Activated CD8-positive, alpha-beta memory T cell treated with anti-CD3 and anti-CD28 coated beads, Interleukin-2, amount 10 ng/mL, durations not matched to agents 7 days and 5 days (primary cell): ENCODE measurements at regions not wholly inside any gene's neighbourhood (a gene's known extent, or its start where the extent isn't known, plus 50 kb on each side); places are given as distances from the start of the nearest gene placed in this dataset.
"Not testable (repeated sequence)": the region's sequence is repeated elsewhere in the genome, so short reads cannot be mapped to it uniquely, and the experiment has no call there.

Experiments used
- ATAC-seq: fragments of 150-1000 bp; cut with Tn5 transposase; one replicate; pipeline ENCODE4 v1.10.0; 2021; ENCODE audit warnings: moderate library complexity
- CTCF ChIA-PET: fragments of 350-600 bp; sonication (Branson Sonifier 250); formaldehyde crosslinking; loops from one replicate; lab custom pipeline; 2021; ENCODE audit warnings: antibody characterized with exemption; lab: Charles Lee
- DNase-seq: peaks from one replicate; pipeline ENCODE4 v3.0.0-alpha.2; 2020
- H3K27ac Mint-ChIP-seq: one replicate; pipeline ENCODE4 v1.8.0; 2021; ENCODE audit warnings: mild to moderate bottlenecking, mixed read lengths
- H3K27me3 Mint-ChIP-seq: one replicate; pipeline ENCODE4 v1.8.0; 2021; ENCODE audit warnings: mixed read lengths
- H3K36me3 Mint-ChIP-seq: one replicate; pipeline ENCODE4 v1.8.0; 2021; ENCODE audit warnings: mild to moderate bottlenecking, mixed read lengths
- H3K4me1 Mint-ChIP-seq: one replicate; pipeline ENCODE4 v1.8.0; 2021; ENCODE audit warnings: mixed read lengths
- H3K4me3 Mint-ChIP-seq: one replicate; pipeline ENCODE4 v1.8.0; 2021; ENCODE audit warnings: mild to moderate bottlenecking, moderate library complexity, mixed read lengths
- H3K9me3 Mint-ChIP-seq: one replicate; pipeline ENCODE4 v1.8.0; 2022; ENCODE audit warnings: low read depth, mixed read lengths

DNA sequence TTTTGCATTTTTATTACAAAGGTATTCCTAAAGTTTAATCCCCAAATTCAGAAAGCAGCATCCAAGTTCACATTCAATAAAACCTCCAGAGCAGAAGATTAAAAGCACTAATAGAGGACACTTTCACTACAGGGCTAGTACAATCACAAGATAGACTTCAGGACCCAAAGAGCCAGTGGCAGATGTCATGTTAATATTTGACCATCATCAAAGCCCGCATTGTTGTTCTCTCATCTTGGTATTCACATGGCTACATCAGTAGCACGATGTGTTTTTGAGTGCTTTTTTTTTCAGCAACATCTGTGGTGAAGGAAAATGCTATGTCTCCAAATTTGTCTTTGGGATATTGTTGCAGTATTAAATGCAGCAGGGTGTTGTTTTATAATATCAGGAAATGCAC lies 134.3 kb downstream of the ARL4A start:
- H3K36me3 Mint-ChIP-seq = no peaks in the 10 kb centered on the region
- no peak for DNase-seq
- H3K4me1 Mint-ChIP-seq = no peaks in the 10 kb centered on the region
- ATAC-seq = no peak
- CTCF ChIA-PET = no interaction called here
- H3K27me3 Mint-ChIP-seq = peaks cover 7% of the 10 kb centered on the region
- H3K27ac Mint-ChIP-seq = no peak overlapping the region
- no peaks in the 10 kb centered on the region for H3K9me3 Mint-ChIP-seq
- H3K4me3 Mint-ChIP-seq = no peak overlapping the region

DNA sequence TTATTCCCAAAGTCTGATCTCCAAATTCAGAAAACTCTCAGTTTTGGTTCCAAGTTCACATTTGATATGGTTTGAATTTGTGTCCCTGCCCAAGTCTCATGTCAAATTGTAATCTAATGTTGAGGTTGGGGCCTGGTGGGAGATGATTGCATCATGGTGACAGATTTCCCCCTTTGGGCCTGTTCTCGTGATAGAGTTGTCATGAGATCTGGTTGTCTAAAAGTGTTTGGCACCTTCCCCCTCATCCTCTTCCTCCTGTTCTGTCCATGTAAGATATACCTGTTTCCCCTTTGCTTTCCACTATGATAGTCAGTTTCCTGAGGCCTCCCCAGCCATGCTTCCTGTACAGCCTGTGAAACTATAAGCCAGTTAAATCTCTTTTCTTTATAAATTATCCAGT lies 138.6 kb downstream of the ARL4A start:
- no peak overlapping the region for H3K4me3 Mint-ChIP-seq

DNA sequence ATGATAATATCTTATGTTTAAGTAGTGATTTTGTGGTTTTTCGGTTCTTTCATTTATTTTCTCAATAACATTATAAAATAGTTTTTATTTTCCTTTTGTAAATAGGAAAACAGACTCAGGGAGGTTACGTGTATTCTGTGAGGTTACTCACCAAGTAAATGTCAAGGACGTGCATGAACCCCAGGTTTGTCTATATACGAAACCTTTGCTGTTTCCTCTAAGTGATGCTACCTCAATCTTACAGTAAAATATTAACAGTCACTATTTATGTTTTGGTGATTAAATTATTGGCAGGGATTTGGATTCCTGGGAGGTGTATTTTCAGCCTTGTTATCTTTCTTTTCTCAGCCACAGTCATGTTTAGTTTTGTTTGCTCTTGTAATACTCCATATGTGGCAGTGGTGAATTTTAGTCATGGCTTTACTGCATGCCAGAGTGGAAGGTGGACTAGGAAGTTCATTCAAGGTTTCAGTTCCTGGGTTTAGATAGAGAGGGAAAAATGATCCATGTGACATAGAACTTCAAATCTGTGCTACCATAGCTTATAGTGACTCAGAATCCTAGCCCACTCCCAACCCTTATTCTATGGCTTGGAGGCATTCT lies 139.9 kb downstream of the ARL4A start:
- no peak for ATAC-seq
- Mint-ChIP-seq H3K36me3 (no peaks in the 10 kb centered on the region), H3K4me3 (no peak overlapping the region), H3K9me3 (no peaks in the 10 kb centered on the region), H3K27me3 (no peaks in the 10 kb centered on the region), H3K4me1 (no peaks in the 10 kb centered on the region), H3K27ac (no peak overlapping the region)
- CTCF ChIA-PET = interaction anchor here (1.9 kb wide), 1 partner anchor 142 kb away, joined by 6 read pairs; no protein-coding TSS in a partner anchor
- DNase-seq = no peak

More for the DNA sequence above, 138.6 kb downstream of the ARL4A start:
- H3K27me3 Mint-ChIP-seq = peaks cover 1% of the 10 kb centered on the region
- CTCF ChIA-PET = no interaction called here
- DNase-seq = no peak
- no peaks in the 10 kb centered on the region for H3K36me3 Mint-ChIP-seq
- no peak overlapping the region for H3K27ac Mint-ChIP-seq
- no peaks in the 10 kb centered on the region for H3K4me1 Mint-ChIP-seq
- H3K9me3 Mint-ChIP-seq = no peaks in the 10 kb centered on the region
- no peak for ATAC-seq

DNA sequence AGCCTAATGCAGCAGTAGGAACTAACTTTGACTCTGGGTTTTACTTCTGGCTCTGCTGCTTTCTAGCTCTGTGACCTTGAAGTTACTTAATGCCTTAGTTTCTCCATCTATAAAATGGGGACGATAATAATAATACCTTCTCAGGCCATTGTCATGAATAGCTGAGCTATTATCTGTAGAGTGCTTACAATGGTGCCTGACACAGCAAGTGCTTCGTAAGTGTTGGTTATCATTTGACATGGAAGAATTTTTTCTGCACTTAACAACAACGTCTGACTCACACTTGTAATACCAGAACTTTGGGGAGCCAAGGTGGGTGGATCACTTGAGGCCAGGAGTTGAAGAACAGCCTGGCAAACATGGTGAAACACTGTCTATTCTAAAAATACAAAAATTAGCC lies 140.5 kb downstream of the ARL4A start:
- H3K27ac Mint-ChIP-seq = no peak overlapping the region

DNA sequence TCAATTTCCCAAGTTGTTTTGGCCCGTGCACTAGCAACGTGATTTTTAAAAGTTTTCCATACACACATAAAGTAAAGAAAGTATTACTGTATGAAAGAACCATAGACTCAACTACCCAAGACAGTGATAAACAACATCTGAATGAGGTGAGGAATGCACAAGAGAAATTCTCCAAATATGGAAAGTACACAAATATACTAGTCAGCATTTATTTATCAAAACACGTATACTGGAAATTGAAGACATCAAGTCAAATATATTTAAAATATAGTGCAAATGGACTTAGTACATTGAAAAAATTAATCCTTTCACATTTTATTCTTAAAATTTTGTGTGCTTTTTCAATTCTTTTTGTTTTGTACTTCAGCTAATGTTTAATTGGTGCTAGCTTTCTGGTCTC lies 143.6 kb downstream of the ARL4A start:
- H3K4me1 Mint-ChIP-seq = no peaks in the 10 kb centered on the region
- no peak overlapping the region for H3K27ac Mint-ChIP-seq
- no peak overlapping the region for H3K4me3 Mint-ChIP-seq
- no peaks in the 10 kb centered on the region for H3K36me3 Mint-ChIP-seq
- DNase-seq (no peak), ATAC-seq (no peak)
- peaks cover 14% of the 10 kb centered on the region for H3K9me3 Mint-ChIP-seq
- no peaks in the 10 kb centered on the region for H3K27me3 Mint-ChIP-seq
- CTCF ChIA-PET = no interaction called here

More for the DNA sequence above, 140.5 kb downstream of the ARL4A start:
- no peaks in the 10 kb centered on the region for H3K4me1 Mint-ChIP-seq
- no peaks in the 10 kb centered on the region for H3K27me3 Mint-ChIP-seq
- no peak for DNase-seq
- no peaks in the 10 kb centered on the region for H3K36me3 Mint-ChIP-seq
- peaks cover under 1% of the 10 kb centered on the region for H3K9me3 Mint-ChIP-seq
- no peak for ATAC-seq
- CTCF ChIA-PET = interaction anchor here (1.9 kb wide), 1 partner anchor 142 kb away, joined by 6 read pairs; no protein-coding TSS in a partner anchor
- H3K4me3 Mint-ChIP-seq = no peak overlapping the region

DNA sequence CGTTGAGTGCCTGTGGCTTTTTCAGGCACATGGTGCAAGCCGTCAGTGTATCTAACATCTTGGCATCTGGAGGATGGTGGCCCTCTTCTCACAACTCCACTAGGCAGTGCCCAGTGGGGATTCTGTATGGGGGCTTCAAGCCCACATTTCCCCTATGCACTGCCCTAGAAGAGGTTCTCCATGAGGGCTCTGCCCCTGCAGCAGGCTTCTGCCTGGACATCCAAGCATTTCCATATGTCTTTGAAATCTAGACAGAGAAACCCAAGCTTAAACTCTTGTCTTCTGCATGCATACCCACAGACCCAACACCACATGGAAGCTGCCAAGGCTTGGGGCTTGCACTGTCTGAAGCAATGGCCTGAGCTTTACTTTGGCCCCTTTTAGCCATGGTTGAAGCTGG lies 146.4 kb downstream of the ARL4A start:
- H3K27ac Mint-ChIP-seq = no peak overlapping the region
- H3K36me3 Mint-ChIP-seq = no peaks in the 10 kb centered on the region
- H3K4me3 Mint-ChIP-seq = no peak overlapping the region
- ATAC-seq (no peak), DNase-seq (no peak)
- H3K27me3 Mint-ChIP-seq = no peaks in the 10 kb centered on the region
- peaks cover 14% of the 10 kb centered on the region for H3K9me3 Mint-ChIP-seq
- CTCF ChIA-PET = no interaction called here
- no peaks in the 10 kb centered on the region for H3K4me1 Mint-ChIP-seq

DNA sequence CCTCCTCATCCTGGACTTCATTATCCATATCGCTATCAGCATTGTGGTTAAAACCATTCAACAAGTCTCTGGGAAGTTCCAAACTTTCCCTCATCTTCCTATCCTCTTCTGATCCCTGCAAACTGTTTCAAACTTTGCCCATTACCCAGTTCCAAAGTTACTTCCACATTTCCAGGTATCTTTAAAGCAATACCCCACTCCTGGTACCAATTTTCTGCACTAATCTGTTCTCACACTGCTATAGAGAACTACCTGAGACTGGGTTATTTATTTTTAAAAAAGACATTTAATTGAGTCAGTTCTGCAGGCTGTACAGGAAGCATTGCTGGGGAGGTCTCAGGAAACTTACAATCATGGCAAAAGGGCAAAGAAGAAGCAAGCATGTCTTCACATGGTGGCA lies 147.3 kb downstream of the ARL4A start:
- Mint-ChIP-seq H3K4me1 (no peaks in the 10 kb centered on the region), H3K9me3 (peaks cover 14% of the 10 kb centered on the region), H3K27ac (no peak overlapping the region), H3K36me3 (no peaks in the 10 kb centered on the region), H3K4me3 (no peak overlapping the region), H3K27me3 (no peaks in the 10 kb centered on the region)
- DNase-seq (no peak), ATAC-seq (no peak)
- CTCF ChIA-PET = no interaction called here

DNA sequence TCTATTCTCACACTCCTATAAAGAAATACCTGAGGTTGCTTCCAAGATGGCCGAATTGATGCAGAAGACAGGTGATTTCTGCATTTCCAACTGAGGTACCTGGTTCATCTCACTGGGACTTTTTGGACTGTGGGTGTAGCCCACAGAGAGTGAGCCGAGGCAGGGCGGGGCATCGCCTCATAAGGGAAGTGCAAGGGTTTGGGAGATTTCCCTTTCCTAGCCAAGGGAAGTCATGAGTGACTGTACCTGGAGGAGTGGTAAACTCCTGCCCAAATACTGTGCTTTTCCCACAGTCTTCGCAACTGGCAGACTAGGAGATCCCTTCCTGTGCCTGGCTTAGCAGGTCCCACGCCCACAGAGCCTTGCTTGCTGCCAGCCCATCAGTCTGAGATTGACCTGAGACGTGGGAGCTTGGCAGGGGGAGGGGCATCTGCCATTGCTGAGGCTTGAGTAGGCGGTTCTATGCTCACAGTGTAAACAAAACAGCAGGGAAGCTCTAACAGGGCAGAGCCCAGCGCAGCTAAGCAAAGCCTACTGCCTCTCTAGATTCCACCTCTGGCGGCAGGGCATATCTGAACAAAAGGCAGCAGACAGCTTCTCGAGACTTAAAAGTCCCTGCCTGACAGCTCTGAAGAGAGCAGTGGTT lies 152.2 kb downstream of the ARL4A start:
- H3K4me3 Mint-ChIP-seq = no peak overlapping the region
- no peaks in the 10 kb centered on the region for H3K27me3 Mint-ChIP-seq
- peaks cover 7% of the 10 kb centered on the region for H3K9me3 Mint-ChIP-seq
- H3K4me1 Mint-ChIP-seq = no peaks in the 10 kb centered on the region
- H3K27ac Mint-ChIP-seq = no peak overlapping the region
- DNase-seq (no peak), ATAC-seq (no peak)
- CTCF ChIA-PET = no interaction called here
- no peaks in the 10 kb centered on the region for H3K36me3 Mint-ChIP-seq

DNA sequence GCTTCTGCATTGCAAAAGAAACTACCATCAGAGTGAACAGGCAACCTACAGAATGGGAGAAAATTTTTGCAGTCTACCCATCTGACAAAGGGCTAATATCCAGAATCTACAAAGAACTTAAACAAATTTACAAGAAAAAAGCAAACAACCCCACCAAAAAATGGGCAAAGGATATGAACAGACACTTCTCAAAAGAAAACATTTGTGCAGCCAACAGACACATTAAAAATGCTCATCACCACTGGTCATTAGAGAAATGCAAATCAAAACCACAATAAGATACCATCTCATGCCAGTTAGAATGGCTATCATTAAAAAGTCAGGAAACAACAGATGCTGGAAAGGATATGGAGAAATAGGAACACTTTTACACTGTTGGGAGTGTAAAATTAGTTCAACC lies 157.3 kb downstream of the ARL4A start:
- H3K4me3 Mint-ChIP-seq, H3K27ac Mint-ChIP-seq, ATAC-seq, H3K4me1 Mint-ChIP-seq, H3K36me3 Mint-ChIP-seq, DNase-seq, CTCF ChIA-PET, H3K27me3 Mint-ChIP-seq, H3K9me3 Mint-ChIP-seq: not testable (repeated sequence)

DNA sequence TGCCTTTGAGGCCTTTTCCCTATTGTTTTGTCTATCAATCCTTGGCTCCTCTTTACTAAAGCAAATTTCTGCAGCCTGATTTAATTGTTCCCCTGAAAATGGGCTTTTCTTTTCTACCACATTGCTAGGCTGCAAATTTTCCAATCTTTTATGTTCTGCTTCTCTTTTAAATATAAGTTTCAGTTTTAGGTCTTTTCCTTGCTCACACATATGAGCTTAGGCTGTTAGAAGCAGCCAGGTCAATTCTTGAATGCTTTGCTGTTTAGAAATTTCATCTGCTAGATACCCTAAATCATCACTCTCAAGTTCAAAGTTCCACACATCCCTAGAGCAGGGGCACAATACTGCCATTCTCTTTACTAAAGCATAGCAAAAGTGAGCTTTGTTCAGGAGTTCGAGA lies 159.6 kb downstream of the ARL4A start:
- no peak overlapping the region for H3K4me3 Mint-ChIP-seq

DNA sequence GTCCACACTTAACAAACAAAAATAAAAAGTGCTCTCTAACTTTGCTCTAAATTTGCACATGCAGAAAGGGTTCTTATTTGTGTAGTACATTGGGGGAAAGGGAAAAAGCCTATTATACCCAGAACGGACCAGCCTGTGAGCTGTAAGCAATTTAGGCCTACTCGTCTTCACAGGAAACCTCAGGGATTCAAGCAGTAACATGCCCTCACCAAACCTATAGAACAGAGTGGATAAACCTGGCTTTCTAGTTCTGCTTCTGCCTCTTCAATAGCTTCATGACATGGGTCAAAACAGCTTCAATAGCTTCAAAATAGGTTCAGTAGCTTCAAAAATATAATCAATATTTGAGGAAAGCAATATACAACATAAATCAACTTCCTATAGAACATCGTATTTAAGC lies 163.7 kb downstream of the ARL4A start:
- Mint-ChIP-seq H3K27ac (no peak overlapping the region), H3K27me3 (no peaks in the 10 kb centered on the region), H3K4me1 (no peaks in the 10 kb centered on the region), H3K36me3 (no peaks in the 10 kb centered on the region), H3K4me3 (no peak overlapping the region), H3K9me3 (no peaks in the 10 kb centered on the region)
- ATAC-seq (no peak), DNase-seq (no peak)
- CTCF ChIA-PET = no interaction called here

More for the DNA sequence above, 159.6 kb downstream of the ARL4A start:
- no peak for ATAC-seq
- no peaks in the 10 kb centered on the region for H3K4me1 Mint-ChIP-seq
- peaks cover 6% of the 10 kb centered on the region for H3K9me3 Mint-ChIP-seq
- H3K36me3 Mint-ChIP-seq = no peaks in the 10 kb centered on the region
- no peaks in the 10 kb centered on the region for H3K27me3 Mint-ChIP-seq
- CTCF ChIA-PET = no interaction called here
- no peak for DNase-seq
- no peak overlapping the region for H3K27ac Mint-ChIP-seq

DNA sequence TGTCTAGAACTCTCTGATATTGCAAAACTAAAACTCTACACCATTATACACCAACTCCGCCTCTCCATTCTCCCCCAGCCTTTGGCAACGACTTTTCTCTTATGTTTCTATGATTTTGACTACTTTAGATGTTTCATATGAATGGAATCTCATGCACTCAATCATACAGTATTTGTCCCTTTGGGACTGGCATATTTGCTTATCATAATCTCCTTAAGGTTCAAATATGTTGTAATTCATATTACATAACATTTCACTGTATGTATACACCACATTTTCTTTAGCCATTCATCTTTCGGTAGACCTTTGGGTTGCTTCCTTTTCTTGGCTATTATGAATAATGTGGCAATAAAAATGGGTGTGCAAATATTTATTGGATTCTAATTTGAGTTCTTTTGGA lies 164.4 kb downstream of the ARL4A start:
- H3K27me3 Mint-ChIP-seq = no peaks in the 10 kb centered on the region
- no peak for ATAC-seq
- no peak overlapping the region for H3K27ac Mint-ChIP-seq
- no peak overlapping the region for H3K4me3 Mint-ChIP-seq
- H3K4me1 Mint-ChIP-seq = no peaks in the 10 kb centered on the region
- H3K9me3 Mint-ChIP-seq = no peaks in the 10 kb centered on the region
- no peak for DNase-seq
- H3K36me3 Mint-ChIP-seq = no peaks in the 10 kb centered on the region
- CTCF ChIA-PET = no interaction called here

DNA sequence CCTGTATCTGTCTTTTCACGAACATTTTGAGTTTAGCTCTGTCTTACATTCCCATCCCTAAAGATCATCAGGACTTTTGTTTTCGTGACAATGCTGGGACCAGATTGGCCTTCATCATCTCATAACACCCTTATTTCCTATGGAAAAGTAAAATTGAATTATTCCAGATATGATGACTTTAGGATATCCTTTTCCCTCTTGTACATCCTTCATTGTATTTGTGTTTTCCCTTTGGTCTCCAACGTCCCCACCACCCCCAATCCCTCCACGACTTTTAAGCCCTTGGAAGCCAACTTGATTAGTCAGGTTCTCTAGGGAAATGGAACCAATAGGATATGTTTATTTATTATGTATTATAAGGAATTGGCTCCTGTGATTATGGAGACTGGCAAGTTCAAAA lies 167.6 kb downstream of the ARL4A start:
- Mint-ChIP-seq H3K9me3 (no peaks in the 10 kb centered on the region), H3K27ac (no peak overlapping the region), H3K4me1 (no peaks in the 10 kb centered on the region), H3K4me3 (no peak overlapping the region), H3K36me3 (no peaks in the 10 kb centered on the region), H3K27me3 (no peaks in the 10 kb centered on the region)
- no peak for ATAC-seq
- CTCF ChIA-PET = interaction anchor here (0.7 kb wide), 1 partner anchor 168 kb away, joined by 3 read pairs; the partner anchor contains the start of gene ARL4A
- no peak for DNase-seq

DNA sequence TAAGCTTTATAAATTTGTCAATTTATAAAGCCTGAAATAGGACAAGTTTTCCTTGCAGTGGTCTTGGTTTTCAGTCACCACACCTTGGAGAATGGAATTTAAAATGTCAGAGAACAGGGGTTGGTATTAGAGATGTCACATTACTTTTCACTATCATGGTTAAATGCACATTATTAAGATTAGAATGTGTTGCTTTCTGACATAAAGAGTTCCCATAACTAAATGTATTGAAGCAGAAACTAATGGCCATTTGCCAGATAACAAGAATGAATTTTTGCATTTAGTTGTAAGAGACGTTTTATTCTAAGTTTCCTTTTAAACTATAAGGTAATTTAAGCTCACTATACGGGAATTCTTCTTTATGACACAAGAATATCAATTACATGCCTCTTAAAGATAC lies 172.3 kb downstream of the ARL4A start:
- H3K27ac Mint-ChIP-seq = no peak overlapping the region

More for the DNA sequence above, 172.3 kb downstream of the ARL4A start:
- H3K4me1 Mint-ChIP-seq = no peaks in the 10 kb centered on the region
- CTCF ChIA-PET = no interaction called here
- no peak overlapping the region for H3K4me3 Mint-ChIP-seq
- ATAC-seq (no peak), DNase-seq (no peak)
- no peaks in the 10 kb centered on the region for H3K36me3 Mint-ChIP-seq
- peaks cover 3% of the 10 kb centered on the region for H3K27me3 Mint-ChIP-seq
- no peaks in the 10 kb centered on the region for H3K9me3 Mint-ChIP-seq
